Testis (tissue), 2 donors: ENCODE measurements at regions not wholly inside any gene's neighbourhood (a gene's known extent, or its start where the extent isn't known, plus 50 kb on each side); places are given as distances from the start of the nearest gene placed in this dataset.

Experiments used
- DNase-seq: peaks from one replicate; pipeline ENCODE4 v3.0.0-alpha.2; 2019
- H3K27ac ChIP-seq, 2 donors: fragments of 200-600 bp; sonication (generic); one replicate each; pipeline ENCODE4 v1.5.1; 2019
- H3K27me3 ChIP-seq: fragments of 200-600 bp; sonication (generic); one replicate; pipeline ENCODE4 v1.5.1; 2019
- H3K36me3 ChIP-seq: fragments of 200-600 bp; sonication (generic); one replicate; pipeline ENCODE4 v1.5.1; 2017; ENCODE audit warnings: low read depth; ENCODE audit errors: missing control alignments
- H3K4me1 ChIP-seq: fragments of 200-600 bp; sonication (generic); one replicate; pipeline ENCODE4 v1.5.1; 2019
- H3K4me3 ChIP-seq, 2 donors: fragments of 200-600 bp; sonication (generic); one replicate each; pipeline ENCODE4 v1.5.1; 2017 to 2019
- H3K9me3 ChIP-seq: fragments of 200-600 bp; sonication (generic); one replicate; pipeline ENCODE4 v1.5.1; 2017
- POLR2A ChIP-seq: fragments of 450-650 bp; IDR thresholded peaks from one replicate; pipeline ENCODE4 v1.6.1; 2017; ENCODE audit warnings: antibody characterized with exemption, mild to moderate bottlenecking, moderate library complexity
- WGBS, 2 donors: methylation state at CpG; one replicate each; pipeline ENCODE4 v1.1.5; 2018; 5-methylcytosine and 5-hydroxymethylcytosine counted together
- intact Hi-C: fragments of 100-400 bp; cut with DNase I; formaldehyde crosslinking; loops from one replicate; pipeline ENCODE4 v1.15.1; 2023; ENCODE audit warnings: low total_unique reads
- TF ChIP-seq, protein P1 (sequence below), 3 experiments: fragments of 450-650 bp in 2 of 3; fragments of 200-600 bp in 1 of 3; sonication (generic) in 1 of 3; IDR thresholded peaks; one replicate each; pipeline ENCODE4 v1.5.1; 2016 to 2019; ENCODE audit warnings: antibody characterized with exemption in 3 of 3, mild to moderate bottlenecking in 2 of 3, moderate library complexity in 1 of 3

GRCh38 chr22:27127911-27128310 is 470.5 kb downstream of the MIAT start:
- Histone ChIP-seq H3K9me3 (no peaks in the 10 kb centered on the region), H3K27ac (no peak overlapping the region), H3K36me3 (no peaks in the 10 kb centered on the region), H3K27me3 (no peaks in the 10 kb centered on the region), H3K4me3 (no peak overlapping the region), H3K4me1 (no peaks in the 10 kb centered on the region)
- TF ChIP-seq, protein P1, sequence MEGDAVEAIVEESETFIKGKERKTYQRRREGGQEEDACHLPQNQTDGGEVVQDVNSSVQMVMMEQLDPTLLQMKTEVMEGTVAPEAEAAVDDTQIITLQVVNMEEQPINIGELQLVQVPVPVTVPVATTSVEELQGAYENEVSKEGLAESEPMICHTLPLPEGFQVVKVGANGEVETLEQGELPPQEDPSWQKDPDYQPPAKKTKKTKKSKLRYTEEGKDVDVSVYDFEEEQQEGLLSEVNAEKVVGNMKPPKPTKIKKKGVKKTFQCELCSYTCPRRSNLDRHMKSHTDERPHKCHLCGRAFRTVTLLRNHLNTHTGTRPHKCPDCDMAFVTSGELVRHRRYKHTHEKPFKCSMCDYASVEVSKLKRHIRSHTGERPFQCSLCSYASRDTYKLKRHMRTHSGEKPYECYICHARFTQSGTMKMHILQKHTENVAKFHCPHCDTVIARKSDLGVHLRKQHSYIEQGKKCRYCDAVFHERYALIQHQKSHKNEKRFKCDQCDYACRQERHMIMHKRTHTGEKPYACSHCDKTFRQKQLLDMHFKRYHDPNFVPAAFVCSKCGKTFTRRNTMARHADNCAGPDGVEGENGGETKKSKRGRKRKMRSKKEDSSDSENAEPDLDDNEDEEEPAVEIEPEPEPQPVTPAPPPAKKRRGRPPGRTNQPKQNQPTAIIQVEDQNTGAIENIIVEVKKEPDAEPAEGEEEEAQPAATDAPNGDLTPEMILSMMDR (IDR thresholded peaks at IDR 0.05): no peak
- no peak for TF ChIP-seq POLR2A
- DNase-seq: no peak
- 83% methylated on average over 5 of the region's 5 CpGs for WGBS, 2 donors
- intact Hi-C loops: no loop called here

DNA sequence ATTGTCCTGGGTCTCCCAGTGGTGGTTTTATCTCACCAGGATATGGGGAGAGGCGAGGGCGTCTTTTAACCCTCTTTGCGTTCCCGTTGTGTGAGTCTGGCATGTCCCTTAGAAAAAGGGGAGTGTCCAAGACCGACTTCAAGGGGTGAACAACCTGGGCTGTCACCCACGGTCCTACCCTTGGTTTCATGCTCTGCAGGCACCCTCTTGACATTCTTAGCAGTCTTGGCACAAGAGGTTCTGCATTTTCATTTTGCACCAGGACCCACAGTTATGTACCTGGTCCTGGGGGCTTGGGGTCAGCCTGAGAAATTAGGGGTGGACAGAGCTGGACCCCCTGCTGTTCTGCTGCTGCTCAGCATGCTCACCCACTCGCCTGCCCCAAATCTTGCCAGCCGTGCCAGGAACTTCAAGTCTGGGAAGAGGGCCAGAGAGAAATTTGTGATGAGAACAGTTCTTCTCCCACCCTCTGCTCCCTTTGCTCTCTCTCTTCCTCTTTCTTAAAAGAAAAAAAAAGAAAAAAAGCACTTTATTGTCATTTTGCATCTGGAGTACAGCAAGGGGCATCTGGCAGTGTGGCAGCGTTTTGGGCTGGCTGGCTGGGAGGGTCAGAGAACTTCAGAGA is 471.2 kb downstream of the MIAT start:
- no peaks in the 10 kb centered on the region for H3K27me3 ChIP-seq
- WGBS, 2 donors: 61 to 75% methylated on average over 9 of the region's 9 CpGs
- H3K4me3 ChIP-seq: no peak overlapping the region
- no peaks in the 10 kb centered on the region for H3K9me3 ChIP-seq
- no peaks in the 10 kb centered on the region for H3K36me3 ChIP-seq
- intact Hi-C loops: no loop called here
- TF ChIP-seq, protein P1 (IDR thresholded peaks at IDR 0.05): no peak
- no peak for TF ChIP-seq POLR2A
- H3K27ac ChIP-seq: no peak overlapping the region
- H3K4me1 ChIP-seq: no peaks in the 10 kb centered on the region
- DNase-seq: no peak

DNA sequence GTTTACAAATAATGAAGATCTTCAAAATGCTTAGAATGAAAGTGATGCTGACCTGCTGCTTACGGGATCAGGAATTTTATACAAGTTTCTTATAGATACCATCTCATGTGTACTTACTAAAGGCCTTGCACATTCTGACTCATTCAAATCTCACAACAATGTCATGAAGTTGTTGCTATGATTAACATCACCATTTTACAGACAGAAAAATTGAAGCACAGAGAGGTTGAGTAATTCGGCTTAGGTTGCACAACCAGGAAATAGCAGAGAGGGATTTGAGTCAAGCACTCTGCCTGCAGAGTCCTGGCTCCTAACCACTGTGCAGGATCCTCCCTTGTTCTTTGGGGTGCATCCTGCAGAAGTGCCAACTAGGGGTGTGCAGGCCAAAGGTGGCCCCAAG is 471.9 kb downstream of the MIAT start:
- Histone ChIP-seq H3K4me1 (peaks cover 5% of the 10 kb centered on the region), H3K27me3 (no peaks in the 10 kb centered on the region), H3K9me3 (no peaks in the 10 kb centered on the region), H3K4me3 (no peak overlapping the region), H3K36me3 (no peaks in the 10 kb centered on the region), H3K27ac (no peak overlapping the region)
- WGBS, 2 donors: 89 to 91% methylated on average over 2 of the region's 2 CpGs
- no peak for TF ChIP-seq POLR2A
- TF ChIP-seq, protein P1 (IDR thresholded peaks at IDR 0.05): no peak
- no peak for DNase-seq
- intact Hi-C loops: no loop called here

DNA sequence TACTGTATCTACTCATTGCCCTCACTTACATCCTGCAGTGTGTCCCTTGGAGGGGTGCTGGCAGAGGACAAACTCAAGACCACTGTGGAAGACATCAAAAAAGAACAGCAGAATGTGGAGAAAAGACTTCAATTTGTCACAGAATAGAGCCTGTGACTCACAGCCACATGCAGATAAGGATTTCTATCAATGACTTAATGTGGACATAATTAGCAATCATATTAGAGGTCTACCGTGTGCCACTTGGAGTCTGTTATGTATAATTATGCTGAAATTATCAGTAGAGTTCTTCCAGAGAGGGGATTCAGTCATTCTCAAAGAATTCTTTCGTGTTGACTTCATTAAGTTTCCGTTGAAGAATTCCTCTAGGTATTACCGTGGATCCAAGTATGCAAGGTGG is 473.5 kb downstream of the MIAT start:
- no peak for DNase-seq
- intact Hi-C loops: no loop called here
- 82 to 86% methylated on average over 4 of the region's 4 CpGs for WGBS, 2 donors
- H3K9me3 ChIP-seq: no peaks in the 10 kb centered on the region
- H3K36me3 ChIP-seq: no peaks in the 10 kb centered on the region
- H3K27ac ChIP-seq: no peak overlapping the region
- no peaks in the 10 kb centered on the region for H3K27me3 ChIP-seq
- peaks cover 8% of the 10 kb centered on the region for H3K4me1 ChIP-seq
- no peak for TF ChIP-seq POLR2A
- TF ChIP-seq, protein P1 (IDR thresholded peaks at IDR 0.05): no peak
- H3K4me3 ChIP-seq: no peak overlapping the region

DNA sequence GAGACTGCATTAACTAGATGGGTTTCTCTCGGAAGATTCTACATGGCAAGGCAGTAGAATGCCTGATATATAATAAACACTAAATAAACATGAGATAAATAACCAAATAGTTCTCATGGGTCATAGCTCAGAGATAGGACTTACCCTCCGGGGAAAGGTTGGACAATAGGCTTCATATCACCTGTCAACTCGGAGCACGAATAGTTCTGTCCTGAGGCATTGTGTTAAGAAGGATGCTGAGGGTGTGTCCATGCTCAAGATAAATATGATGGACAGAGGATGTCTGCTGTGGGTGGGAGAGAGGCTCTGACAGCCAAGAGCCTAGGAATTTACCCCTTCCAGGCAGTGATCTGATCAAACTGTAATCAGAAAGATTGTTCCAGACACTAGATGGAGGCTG is 474.0 kb downstream of the MIAT start:
- intact Hi-C loops: no loop called here
- H3K36me3 ChIP-seq: no peaks in the 10 kb centered on the region
- no peak for DNase-seq
- H3K4me3 ChIP-seq: no peak overlapping the region
- no peaks in the 10 kb centered on the region for H3K27me3 ChIP-seq
- H3K4me1 ChIP-seq: peaks cover 8% of the 10 kb centered on the region
- no peaks in the 10 kb centered on the region for H3K9me3 ChIP-seq
- H3K27ac ChIP-seq: no peak overlapping the region
- no peak for TF ChIP-seq POLR2A
- TF ChIP-seq, protein P1 (IDR thresholded peaks at IDR 0.05): no peak
- 68 to 69% methylated on average over 4 of the region's 4 CpGs for WGBS, 2 donors
